CD4-positive, alpha-beta T cell (primary cell): ENCODE measurements at regions not wholly inside any gene's neighbourhood (a gene's known extent, or its start where the extent isn't known, plus 50 kb on each side); places are given as distances from the start of the nearest gene placed in this dataset.

Source experiments
- ATAC-seq: fragments of 200-7000 bp; cut with Tn5 transposase; one replicate; pipeline ENCODE4 v1.10.0; 2022; ENCODE audit warnings: mild to moderate bottlenecking; ENCODE audit not compliant: poor library complexity
- CTCF ChIA-PET: fragments of 350-600 bp; sonication (Branson Sonifier 250); formaldehyde crosslinking; loops from one replicate; lab custom pipeline; 2021; ENCODE audit warnings: antibody characterized with exemption, inconsistent platforms; lab: Charles Lee
- POLR2A ChIA-PET: fragments of 350-600 bp; sonication (Branson Sonifier 250); formaldehyde crosslinking; loops from one replicate; lab custom pipeline; 2021; ENCODE audit warnings: antibody characterized with exemption, inconsistent platforms; lab: Charles Lee
- DNase-seq, 14 experiments: peaks; one replicate each; pipeline ENCODE4 v3.0.0-alpha.2; 2013 to 2020; ENCODE audit warnings: mixed read lengths in 2 of 14
- H3K27ac ChIP-seq, 2 donors: one replicate each; pipeline versions ENCODE4 v1.5.1 to v1.7.0; 2013; ENCODE audit warnings: low read length in 2 of 2, low read depth in 1 of 2, mild to moderate bottlenecking in 1 of 2
- H3K27me3 ChIP-seq, 2 experiments: 1 replicate in 1 of 2; 2 replicates in 1 of 2; pipeline versions ENCODE4 v1.6.1 to v1.7.0; 2013; ENCODE audit warnings: low read length in 2 of 2, control low read depth in 1 of 2, mild to moderate bottlenecking in 1 of 2, moderate library complexity in 1 of 2; ENCODE audit not compliant: insufficient read depth in 2 of 2, control insufficient read depth in 1 of 2
- H3K36me3 ChIP-seq: one replicate; pipeline ENCODE4 v1.6.1; 2013; ENCODE audit warnings: low read length, control low read depth; ENCODE audit not compliant: insufficient read depth
- H3K4me1 ChIP-seq: one replicate; pipeline ENCODE4 v1.6.1; 2013; ENCODE audit warnings: low read length, control low read depth; ENCODE audit not compliant: insufficient read depth
- H3K4me3 ChIP-seq: one replicate; pipeline ENCODE4 v1.5.1; 2013; ENCODE audit warnings: mild to moderate bottlenecking, low read length, moderate library complexity
- H3K9me3 ChIP-seq, 2 experiments: 1 replicate in 1 of 2; 2 replicates in 1 of 2; pipeline versions ENCODE4 v1.6.1 to v1.7.0; 2013; ENCODE audit warnings: low read length in 2 of 2, mild to moderate bottlenecking in 2 of 2, control low read depth in 1 of 2, moderate library complexity in 1 of 2; ENCODE audit not compliant: control insufficient read depth in 1 of 2, insufficient read depth in 1 of 2
- H3K27ac Mint-ChIP-seq: one replicate; pipeline ENCODE4 v1.8.0; 2020; ENCODE audit warnings: mixed read lengths
- H3K27me3 Mint-ChIP-seq: one replicate; pipeline ENCODE4 v1.8.0; 2021; ENCODE audit warnings: mixed read lengths
- H3K36me3 Mint-ChIP-seq: one replicate; pipeline ENCODE4 v1.8.0; 2021; ENCODE audit warnings: low read depth, mixed read lengths
- H3K4me1 Mint-ChIP-seq: one replicate; pipeline ENCODE4 v1.8.0; 2021; ENCODE audit warnings: low read depth, mixed read lengths
- H3K4me3 Mint-ChIP-seq: one replicate; pipeline ENCODE4 v1.8.0; 2020; ENCODE audit warnings: mild to moderate bottlenecking, mixed read lengths
- H3K9me3 Mint-ChIP-seq: one replicate; pipeline ENCODE4 v1.8.0; 2020; ENCODE audit warnings: mixed read lengths
- CTCF ChIP-seq: fragments of 200-600 bp; IDR thresholded peaks from one replicate; pipeline ENCODE4 v1.8.0; 2022; ENCODE audit warnings: antibody characterized with exemption, mild to moderate bottlenecking
- intact Hi-C, 2 experiments: fragments of 100-400 bp; cut with DNase I in 1 of 2; cut with micrococcal nuclease in 1 of 2; formaldehyde crosslinking; loops; one replicate each; pipeline versions ENCODE4 v1.15.1 to v1.9.0; 2023 to 2025; cut with DNase I, micrococcal nuclease

GRCh38 chr1:222290866-222291265, 257.0 kb downstream of the HHIPL2 start:
- TF ChIP-seq CTCF, result no peak
- DNase-seq (no peak), ATAC-seq (no peak)
- POLR2A ChIA-PET, result no interaction called here
- peaks cover 3 to 15% of the 10 kb centered on the region in 2 experiments for H3K9me3 ChIP-seq
- H3K4me1 ChIP-seq, result no peaks in the 10 kb centered on the region
- H3K27me3 ChIP-seq, result no peaks in the 10 kb centered on the region
- H3K27ac ChIP-seq, result no peak overlapping the region
- intact Hi-C loops, result no loop called here
- H3K4me3 ChIP-seq, result no peak overlapping the region
- peaks cover 14% of the 10 kb centered on the region for H3K9me3 Mint-ChIP-seq
- no peak overlapping the region for H3K27ac Mint-ChIP-seq
- no peaks in the 10 kb centered on the region for H3K36me3 ChIP-seq
- no peak overlapping the region for H3K4me3 Mint-ChIP-seq
- CTCF ChIA-PET, result no interaction called here
- H3K27me3 Mint-ChIP-seq, result no peaks in the 10 kb centered on the region
- H3K4me1 Mint-ChIP-seq, result no peaks in the 10 kb centered on the region
- peaks cover 11% of the 10 kb centered on the region for H3K36me3 Mint-ChIP-seq

- H3K27me3 Mint-ChIP-seq, result no peaks in the 10 kb centered on the region
- no peaks in the 10 kb centered on the region for H3K4me1 Mint-ChIP-seq
- ChIA-PET POLR2A (interaction anchor here (0.9 kb wide), 1 partner anchor 779 kb away, joined by 3 read pairs; no protein-coding TSS in a partner anchor), CTCF (no interaction called here)
- Histone ChIP-seq H3K4me1 (no peaks in the 10 kb centered on the region), H3K4me3 (no peak overlapping the region), H3K36me3 (no peaks in the 10 kb centered on the region), H3K27ac (no peak overlapping the region), H3K27me3 (no peaks in the 10 kb centered on the region), H3K9me3 (no peaks in the 10 kb centered on the region)
- no peak overlapping the region for H3K4me3 Mint-ChIP-seq
- H3K27ac Mint-ChIP-seq, result no peak overlapping the region
- DNase-seq, result peak in 3 of 14 experiments; percentile 9 to 37 (median 29)
- ATAC-seq, result no peak
- no peak for TF ChIP-seq CTCF
- intact Hi-C loops, result no loop called here
- peaks cover 1% of the 10 kb centered on the region for H3K9me3 Mint-ChIP-seq
- H3K36me3 Mint-ChIP-seq, result no peaks in the 10 kb centered on the region
Observed at GRCh38 chr1:222288053-222288452, 259.9 kb downstream of the HHIPL2 start.

- ATAC-seq, result no peak
- Histone ChIP-seq H3K9me3 (no peaks in the 10 kb centered on the region), H3K27ac (no peak overlapping the region), H3K4me1 (no peaks in the 10 kb centered on the region), H3K4me3 (no peak overlapping the region), H3K27me3 (no peaks in the 10 kb centered on the region), H3K36me3 (no peaks in the 10 kb centered on the region)
- H3K27me3 Mint-ChIP-seq, result no peaks in the 10 kb centered on the region
- ChIA-PET POLR2A (no interaction called here), CTCF (interaction anchor here (1.0 kb wide), 1 partner anchor 31 kb away, joined by 3 read pairs; no protein-coding TSS in a partner anchor)
- H3K36me3 Mint-ChIP-seq, result no peaks in the 10 kb centered on the region
- no peaks in the 10 kb centered on the region for H3K4me1 Mint-ChIP-seq
- H3K4me3 Mint-ChIP-seq, result no peak overlapping the region
- no peak for TF ChIP-seq CTCF
- H3K27ac Mint-ChIP-seq, result no peak overlapping the region
- intact Hi-C loops, result no loop called here
- no peaks in the 10 kb centered on the region for H3K9me3 Mint-ChIP-seq
- no peak for DNase-seq
Observed at GRCh38 chr1:222286011-222286410, 261.9 kb downstream of the HHIPL2 start.
